IMR-90 (cell line): ENCODE measurements at regions not wholly inside any gene's neighbourhood (a gene's known extent, or its start where the extent isn't known, plus 50 kb on each side); places are given as distances from the start of the nearest gene placed in this dataset.

Experiments
- ATAC-seq: fragments of 200-7000 bp; cut with Tn5 transposase; 2 replicates; pipeline ENCODE4 v1.9.1; 2020; ENCODE audit warnings: low read depth, mild to moderate bottlenecking, moderate library complexity
- BruUV-seq: library from RNA; stranded (reverse); fragments of 400-500 nt; replicated peaks from 2 replicates; lab custom pipeline; 2021; lab: Mats Ljungman, UMichigan
- CTCF ChIA-PET: fragments of 300-600 bp; formaldehyde crosslinking; extraction: SDS; loops from one replicate; lab custom pipeline; 2021; ENCODE audit warnings: antibody characterized with exemption; lab: Yijun Ruan, JAX
- POLR2A ChIA-PET: fragments of 300-600 bp; sonication (Branson Sonifier 250); formaldehyde crosslinking; loops from one replicate; lab custom pipeline; 2022; ENCODE audit warnings: antibody characterized with exemption; ENCODE audit not compliant: unreplicated experiment; lab: Charles Lee
- DNase-seq: peaks from one replicate; pipeline ENCODE4 v3.0.0; 2013
- H2AFZ ChIP-seq: replicated peaks from 2 replicates; pipeline ENCODE3; 2013; ENCODE audit warnings: low read length, mild to moderate bottlenecking; ENCODE audit not compliant: poor library complexity
- H2AK5ac ChIP-seq: 2 replicates; pipeline ENCODE4 v1.6.1; 2013; ENCODE audit warnings: low read depth, low read length, inconsistent platforms
- H2AK9ac ChIP-seq: replicated peaks from 2 replicates; pipeline ENCODE3; 2013; ENCODE audit warnings: mild to moderate bottlenecking, low read depth, low read length, moderate library complexity; ENCODE audit not compliant: poor library complexity
- H2BK120ac ChIP-seq: 2 replicates; pipeline ENCODE4 v1.6.1; 2013; ENCODE audit warnings: low read depth, low read length, inconsistent platforms
- H2BK15ac ChIP-seq: 3 replicates; pipeline ENCODE4 v1.6.1; 2013; ENCODE audit warnings: low read depth, low read length, inconsistent platforms
- H2BK20ac ChIP-seq: 2 replicates; pipeline ENCODE4 v1.6.1; 2013; ENCODE audit warnings: low read depth, mild to moderate bottlenecking, inconsistent platforms, low read length, moderate library complexity
- H2BK5ac ChIP-seq: 2 replicates; pipeline ENCODE4 v1.6.1; 2013; ENCODE audit warnings: mild to moderate bottlenecking, low read depth, low read length, inconsistent platforms; ENCODE audit not compliant: poor library complexity, severe bottlenecking
- H3K14ac ChIP-seq: replicated peaks from 2 replicates; pipeline ENCODE4 v1.6.1; 2013; ENCODE audit warnings: low read depth, low read length, inconsistent platforms
- H3K18ac ChIP-seq: 2 replicates; pipeline ENCODE4 v1.6.1; 2013; ENCODE audit warnings: low read depth, low read length, control low read depth
- H3K23ac ChIP-seq: 2 replicates; pipeline ENCODE4 v1.6.1; 2013; ENCODE audit warnings: low read depth, low read length, inconsistent platforms
- H3K27ac ChIP-seq: 2 replicates; pipeline ENCODE4 v1.5.1; 2013; ENCODE audit warnings: mild to moderate bottlenecking, control low read depth, low read length; ENCODE audit not compliant: insufficient read depth
- H3K27me3 ChIP-seq: 2 replicates; pipeline ENCODE4 v1.6.1; 2013; ENCODE audit warnings: low read length; ENCODE audit not compliant: control insufficient read depth, insufficient read depth
- H3K36me3 ChIP-seq: 2 replicates; pipeline ENCODE4 v1.6.1; 2013; ENCODE audit warnings: low read length, mixed read lengths; ENCODE audit not compliant: control insufficient read depth, insufficient read depth
- H3K4ac ChIP-seq: 2 replicates; pipeline ENCODE4 v1.6.1; 2013; ENCODE audit warnings: low read depth, low read length, inconsistent platforms
- H3K4me1 ChIP-seq: 2 replicates; pipeline ENCODE4 v1.6.1; 2013; ENCODE audit warnings: low read length, mixed read lengths; ENCODE audit not compliant: control insufficient read depth, insufficient read depth
- H3K4me2 ChIP-seq: 2 replicates; pipeline ENCODE4 v1.6.1; 2013; ENCODE audit warnings: low read depth, mild to moderate bottlenecking, control low read depth, low read length, moderate library complexity
- H3K4me3 ChIP-seq: 2 replicates; pipeline ENCODE4 v1.5.1; 2013; ENCODE audit warnings: low read depth, mild to moderate bottlenecking, control low read depth, low read length, moderate library complexity; ENCODE audit not compliant: insufficient read depth
- H3K56ac ChIP-seq: 2 replicates; pipeline ENCODE4 v1.6.1; 2013; ENCODE audit warnings: low read length, inconsistent platforms; ENCODE audit not compliant: insufficient read depth; ENCODE audit errors: extremely low read depth
- H3K79me1 ChIP-seq, 2 experiments: 2 replicates each; pipeline ENCODE4 v1.6.1; 2013; ENCODE audit warnings: low read length in 2 of 2, inconsistent platforms in 1 of 2, low read depth in 1 of 2
- H3K9ac ChIP-seq: 2 replicates; pipeline ENCODE4 v1.6.1; 2013; ENCODE audit warnings: low read depth, low read length, control low read depth
- H3K9me1 ChIP-seq: 2 replicates; pipeline ENCODE4 v1.6.1; 2013; ENCODE audit warnings: low read length, inconsistent platforms; ENCODE audit not compliant: insufficient read depth
- H3K9me3 ChIP-seq: 2 replicates; pipeline ENCODE4 v1.6.1; 2013; ENCODE audit warnings: low read length; ENCODE audit not compliant: control insufficient read depth, insufficient read depth
- H4K20me1 ChIP-seq: 2 replicates; pipeline ENCODE4 v1.6.1; 2013; ENCODE audit warnings: low read length, inconsistent platforms; ENCODE audit not compliant: insufficient read depth
- H4K5ac ChIP-seq: 2 replicates; pipeline ENCODE4 v1.6.1; 2013; ENCODE audit warnings: mild to moderate bottlenecking, low read depth, low read length, control low read depth
- H4K8ac ChIP-seq, 2 experiments: 2 replicates each; pipeline ENCODE4 v1.6.1; 2013; ENCODE audit warnings: low read depth in 2 of 2, low read length in 2 of 2, control low read depth in 1 of 2, inconsistent platforms in 1 of 2
- H4K91ac ChIP-seq: 2 replicates; pipeline ENCODE4 v1.6.1; 2013; ENCODE audit warnings: low read depth, low read length, inconsistent platforms; ENCODE audit not compliant: insufficient read depth
- CEBPB ChIP-seq: IDR thresholded peaks from 2 replicates; pipeline ENCODE4 v1.6.1; 2012; ENCODE audit warnings: low read depth, low read length, improper control_type of control experiment
- CHD1 ChIP-seq: IDR thresholded peaks from 2 replicates; pipeline ENCODE4 v1.6.1; 2012; ENCODE audit warnings: low read depth, low read length, improper control_type of control experiment
- FOS ChIP-seq: fragments of 150-350 bp; IDR thresholded peaks from 2 replicates; pipeline ENCODE4 v1.6.1; 2016; ENCODE audit warnings: low read depth, low read length
- MAZ ChIP-seq: IDR thresholded peaks from 2 replicates; pipeline ENCODE4 v1.6.1; 2012; ENCODE audit warnings: low read depth, mild to moderate bottlenecking, low read length, improper control_type of control experiment, moderate library complexity, borderline replicate concordance
- POLR2A ChIP-seq: IDR thresholded peaks from 2 replicates; pipeline ENCODE4 v1.6.1; 2012; ENCODE audit warnings: mild to moderate bottlenecking, low read depth, low read length
- RAD21 ChIP-seq: IDR thresholded peaks from 2 replicates; pipeline ENCODE4 v1.6.1; 2012; ENCODE audit warnings: low read length, improper control_type of control experiment
- RCOR1 ChIP-seq: IDR thresholded peaks from 2 replicates; pipeline ENCODE4 v1.6.1; 2012; ENCODE audit warnings: mild to moderate bottlenecking, low read length, improper control_type of control experiment; ENCODE audit not compliant: insufficient replicate concordance
- USF2 ChIP-seq: fragments of 150-350 bp; IDR thresholded peaks from 2 replicates; pipeline ENCODE4 v1.6.1; 2017; ENCODE audit warnings: mild to moderate bottlenecking, antibody characterized with exemption, low read length, low read depth
- WGBS, 2 experiments: methylation state at CpG; one replicate each; pipeline versions ENCODE4 v1.1.5 to v1.1.7; 2013; ENCODE audit warnings: missing lambda C conversion rate in 2 of 2; ENCODE audit not compliant: insufficient read length in 1 of 2; ENCODE audit errors: extremely low coverage in 2 of 2; 5-methylcytosine and 5-hydroxymethylcytosine counted together
- dilution Hi-C: fragments of 300-500 bp; cut with HindIII; formaldehyde crosslinking; loops from one replicate; pipeline ENCODE4 v1.14.3; 2018; ENCODE audit warnings: low sequenced_read_pairs; ENCODE audit not compliant: unreplicated experiment
- in situ Hi-C: fragments of 300-500 bp; cut with MboI; formaldehyde crosslinking; loops from 3 replicates; pipeline ENCODE4 v1.14.3; 2019; ENCODE audit warnings: low sequenced_read_pairs, inconsistent platforms, mixed read lengths
- intact Hi-C: fragments of 100-400 bp; cut with micrococcal nuclease; formaldehyde crosslinking; loops from 2 replicates; pipeline ENCODE4 v1.10.0; 2022

GRCh38 chr10:65235846-65236245 lies 1690.0 kb upstream of the LRRTM3 start:
- no TSS peak for BruUV-seq
- Histone ChIP-seq H3K4me3 (no peak overlapping the region), H2AFZ (no peak overlapping the region), H3K23ac (no peak overlapping the region), H4K20me1 (no peaks in the 10 kb centered on the region), H4K5ac (no peak overlapping the region), H3K56ac (no peak overlapping the region), H3K27ac (no peak overlapping the region), H2BK120ac (no peak overlapping the region), H3K9me3 (peaks cover 4% of the 10 kb centered on the region), H2AK5ac (no peak overlapping the region), H4K8ac (no peak overlapping the region), H3K14ac (no peak overlapping the region), H3K27me3 (no peaks in the 10 kb centered on the region), H3K36me3 (no peaks in the 10 kb centered on the region), H3K79me1 (no peaks in the 10 kb centered on the region), H3K4ac (no peak overlapping the region), H3K9ac (no peak overlapping the region), H3K9me1 (no peaks in the 10 kb centered on the region), H3K18ac (no peak overlapping the region), H3K4me1 (no peaks in the 10 kb centered on the region), H2AK9ac (no peak overlapping the region), H2BK5ac (no peak overlapping the region), H2BK15ac (no peak overlapping the region), H4K91ac (no peak overlapping the region), H3K4me2 (no peak overlapping the region), H2BK20ac (no peak overlapping the region)
- dilution Hi-C loops (no loop called here), in situ Hi-C loops (no loop called here), intact Hi-C loops (no loop called here)
- no peak for DNase-seq
- no peak for ATAC-seq
- CTCF ChIA-PET = no interaction called here
- WGBS, 2 experiments = no CpG with 5 or more reads among the region's 2 CpGs
- TF ChIP-seq FOS (no peak), MAZ (no peak), POLR2A (no peak), RAD21 (no peak), CHD1 (no peak), CEBPB (no peak), RCOR1 (no peak), USF2 (no peak)
- POLR2A ChIA-PET = no interaction called here
